BLaER1 (cell line): ENCODE measurements at regions not wholly inside any gene's neighbourhood (a gene's known extent, or its start where the extent isn't known, plus 50 kb on each side); places are given as distances from the start of the nearest gene placed in this dataset.
"Not testable (repeated sequence)": the region's sequence is repeated elsewhere in the genome, so short reads cannot be mapped to it uniquely, and the experiment has no call there.

Experiments used
- H3K27ac ChIP-seq: shearing (Covaris generic); formaldehyde crosslinking; 2 replicates; pipeline ENCODE4 v1.8.1; 2022
- H3K27me3 ChIP-seq: shearing (Covaris generic); formaldehyde crosslinking; 2 replicates; pipeline ENCODE4 v1.8.1; 2022
- H3K36me3 ChIP-seq: shearing (Covaris generic); formaldehyde crosslinking; 2 replicates; pipeline ENCODE4 v1.8.1; 2022
- H3K4me1 ChIP-seq: shearing (Covaris generic); formaldehyde crosslinking; 2 replicates; pipeline ENCODE4 v1.8.1; 2022
- H3K4me2 ChIP-seq: shearing (Covaris generic); formaldehyde crosslinking; 2 replicates; pipeline ENCODE4 v1.8.1; 2022
- H3K4me3 ChIP-seq: shearing (Covaris generic); formaldehyde crosslinking; 2 replicates; pipeline ENCODE4 v1.8.1; 2022
- H3K9ac ChIP-seq: shearing (Covaris generic); formaldehyde crosslinking; 2 replicates; pipeline ENCODE4 v1.8.1; 2022
- H3K9me3 ChIP-seq: shearing (Covaris generic); formaldehyde crosslinking; 2 replicates; pipeline ENCODE4 v1.8.1; 2022
- H4K20me1 ChIP-seq: shearing (Covaris generic); formaldehyde crosslinking; 2 replicates; pipeline ENCODE4 v1.8.1; 2022
- Cebpa-rat ChIP-seq: shearing (Covaris generic); IDR thresholded peaks from 2 replicates; pipeline ENCODE4 v1.8.1; 2022

- no peak for TF ChIP-seq Cebpa-rat
- Histone ChIP-seq H3K9ac (no peak overlapping the region), H4K20me1 (no peaks in the 10 kb centered on the region), H3K27me3 (no peaks in the 10 kb centered on the region), H3K9me3 (no peaks in the 10 kb centered on the region), H3K36me3 (no peaks in the 10 kb centered on the region), H3K27ac (no peak overlapping the region), H3K4me3 (no peak overlapping the region), H3K4me1 (no peaks in the 10 kb centered on the region), H3K4me2 (no peak overlapping the region)
Measured at GRCh38 chr10:37067576-37067975, 57.8 kb upstream of the ANKRD30A start.

GRCh38 chr10:37062296-37062695, 63.1 kb upstream of the ANKRD30A start:
- not testable (repeated sequence) for H3K4me1 ChIP-seq, H3K27ac ChIP-seq, H3K9me3 ChIP-seq, H3K27me3 ChIP-seq, H4K20me1 ChIP-seq, H3K4me3 ChIP-seq, H3K4me2 ChIP-seq, H3K9ac ChIP-seq, H3K36me3 ChIP-seq

GRCh38 chr10:37057261-37057660, 68.1 kb upstream of the ANKRD30A start:
- Histone ChIP-seq H3K27ac (no peak overlapping the region), H4K20me1 (no peaks in the 10 kb centered on the region), H3K36me3 (no peaks in the 10 kb centered on the region), H3K27me3 (no peaks in the 10 kb centered on the region), H3K4me1 (no peaks in the 10 kb centered on the region), H3K4me3 (no peak overlapping the region), H3K9ac (no peak overlapping the region), H3K4me2 (no peak overlapping the region), H3K9me3 (no peaks in the 10 kb centered on the region)
- TF ChIP-seq Cebpa-rat = no peak

GRCh38 chr10:37053476-37053875, 71.9 kb upstream of the ANKRD30A start:
- Histone ChIP-seq H3K27ac (no peak overlapping the region), H3K27me3 (no peaks in the 10 kb centered on the region), H3K4me2 (no peak overlapping the region), H3K9me3 (peaks cover 7% of the 10 kb centered on the region; the same call in 1 of the 2 replicates), H4K20me1 (no peaks in the 10 kb centered on the region), H3K4me1 (no peaks in the 10 kb centered on the region), H3K4me3 (no peak overlapping the region), H3K9ac (no peak overlapping the region), H3K36me3 (no peaks in the 10 kb centered on the region)
- no peak for TF ChIP-seq Cebpa-rat

- H4K20me1 ChIP-seq, H3K4me2 ChIP-seq, H3K36me3 ChIP-seq, H3K27me3 ChIP-seq, H3K9me3 ChIP-seq, H3K4me3 ChIP-seq, H3K9ac ChIP-seq, H3K4me1 ChIP-seq, H3K27ac ChIP-seq: not testable (repeated sequence)
Measured at GRCh38 chr10:37049982-37050381, 75.4 kb upstream of the ANKRD30A start.

- not testable (repeated sequence) for H3K4me3 ChIP-seq, H3K9me3 ChIP-seq, H3K4me1 ChIP-seq, H3K27ac ChIP-seq, H4K20me1 ChIP-seq, H3K9ac ChIP-seq, H3K27me3 ChIP-seq, H3K4me2 ChIP-seq, H3K36me3 ChIP-seq
Measured at GRCh38 chr10:37044319-37044718, 81.1 kb upstream of the ANKRD30A start.

- H4K20me1 ChIP-seq = no peaks in the 10 kb centered on the region
- no peaks in the 10 kb centered on the region for H3K9me3 ChIP-seq
- TF ChIP-seq Cebpa-rat = no peak
- H3K27ac ChIP-seq = no peak overlapping the region
- no peak overlapping the region for H3K4me3 ChIP-seq
- H3K36me3 ChIP-seq = no peaks in the 10 kb centered on the region
- H3K27me3 ChIP-seq = no peaks in the 10 kb centered on the region
- no peak overlapping the region for H3K9ac ChIP-seq
- H3K4me2 ChIP-seq = no peak overlapping the region
- no peaks in the 10 kb centered on the region for H3K4me1 ChIP-seq
Measured at GRCh38 chr10:37035853-37036252, 89.5 kb upstream of the ANKRD30A start.

GRCh38 chr10:37015498-37015897, 109.9 kb upstream of the ANKRD30A start:
- Histone ChIP-seq H3K27ac (no peak overlapping the region), H3K9ac (no peak overlapping the region), H3K4me2 (no peak overlapping the region), H3K9me3 (no peaks in the 10 kb centered on the region), H4K20me1 (no peaks in the 10 kb centered on the region), H3K4me3 (no peak overlapping the region), H3K4me1 (no peaks in the 10 kb centered on the region), H3K36me3 (no peaks in the 10 kb centered on the region), H3K27me3 (no peaks in the 10 kb centered on the region)
- TF ChIP-seq Cebpa-rat = no peak

GRCh38 chr10:37010741-37011140, 114.7 kb upstream of the ANKRD30A start:
- Histone ChIP-seq H3K4me3 (no peak overlapping the region), H3K36me3 (no peaks in the 10 kb centered on the region), H3K27me3 (no peaks in the 10 kb centered on the region), H3K4me2 (no peak overlapping the region), H3K4me1 (no peaks in the 10 kb centered on the region), H3K9me3 (no peaks in the 10 kb centered on the region), H3K27ac (no peak overlapping the region), H4K20me1 (no peaks in the 10 kb centered on the region), H3K9ac (no peak overlapping the region)
- TF ChIP-seq Cebpa-rat = no peak

- not testable (repeated sequence) for H3K27ac ChIP-seq, H3K36me3 ChIP-seq, H3K9me3 ChIP-seq, H3K4me2 ChIP-seq, H3K27me3 ChIP-seq, H3K9ac ChIP-seq, H3K4me1 ChIP-seq, H3K4me3 ChIP-seq, H4K20me1 ChIP-seq
Measured at GRCh38 chr10:37008276-37008675, 117.1 kb upstream of the ANKRD30A start.

GRCh38 chr10:37003126-37003525, 122.3 kb upstream of the ANKRD30A start:
- Histone ChIP-seq H3K4me2 (no peak overlapping the region), H3K9me3 (no peaks in the 10 kb centered on the region), H3K4me3 (no peak overlapping the region), H3K4me1 (no peaks in the 10 kb centered on the region), H4K20me1 (no peaks in the 10 kb centered on the region), H3K27me3 (no peaks in the 10 kb centered on the region), H3K9ac (no peak overlapping the region), H3K27ac (no peak overlapping the region), H3K36me3 (no peaks in the 10 kb centered on the region)
- no peak for TF ChIP-seq Cebpa-rat

GRCh38 chr10:36995806-36996205, 129.6 kb upstream of the ANKRD30A start:
- H3K4me2 ChIP-seq, H3K4me3 ChIP-seq, H4K20me1 ChIP-seq: not testable (repeated sequence)

More at GRCh38 chr10:36995806-36996205, 129.6 kb upstream of the ANKRD30A start:
- H3K4me1 ChIP-seq, H3K36me3 ChIP-seq, H3K9me3 ChIP-seq, H3K27me3 ChIP-seq, H3K27ac ChIP-seq, H3K9ac ChIP-seq: not testable (repeated sequence)
